ENCODE measurements at regions not wholly inside any gene's neighbourhood (a gene's known extent, or its start where the extent isn't known, plus 50 kb on each side); places are given as distances from the start of the nearest gene placed in this dataset.

- no peak for TF ChIP-seq LEF1 (IDR thresholded peaks at IDR 0.05; ENCODE audit: borderline replicate concordance)
- no peak for TF ChIP-seq SUZ12 (IDR thresholded peaks at IDR 0.05)
- TF ChIP-seq ZNF384 (IDR thresholded peaks at IDR 0.05), result no peak
Measured at GRCh38 chr2:139526781-139527180, 746.6 kb upstream of the NXPH2 start.
